Daoy (cell line): ENCODE measurements at regions not wholly inside any gene's neighbourhood (a gene's known extent, or its start where the extent isn't known, plus 50 kb on each side); places are given as distances from the start of the nearest gene placed in this dataset.

Experiments used
- DNase-seq: peaks from one replicate; pipeline ENCODE4 v3.0.0-alpha.2; 2015; ENCODE audit warnings: low read depth

GRCh38 chr14:96727980-96728717, 69.0 kb upstream of the VRK1 start:
- no peak for DNase-seq

GRCh38 chr14:96729889-96730288, 67.3 kb upstream of the VRK1 start:
- no peak for DNase-seq

DNA sequence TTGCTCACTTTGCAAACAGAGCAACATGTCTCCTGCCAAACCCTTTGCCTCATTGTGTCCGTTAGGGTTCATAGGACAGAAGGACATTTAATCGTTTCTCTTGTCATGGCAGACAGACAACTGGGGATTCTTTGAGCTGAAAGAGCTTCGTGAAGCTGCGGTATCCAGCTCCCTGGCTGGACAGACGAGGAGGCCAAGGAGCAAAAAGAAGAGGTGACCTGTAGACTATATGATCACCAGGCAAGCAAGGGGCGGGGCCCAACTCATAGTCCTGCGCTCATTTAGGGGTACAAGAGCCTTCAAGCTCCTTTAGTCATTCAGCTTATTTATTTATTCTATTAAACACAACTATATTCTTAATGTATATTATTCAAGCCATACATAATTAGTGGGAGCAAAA, 66.8 kb upstream of the VRK1 start:
- DNase-seq: no peak

- no peak for DNase-seq
Measured at GRCh38 chr14:96734076-96734622, 63.0 kb upstream of the VRK1 start.

- DNase-seq: peak; percentile 56
Measured at GRCh38 chr14:96735526-96735925, 61.7 kb upstream of the VRK1 start.

GRCh38 chr14:96736439-96736838, 60.7 kb upstream of the VRK1 start:
- DNase-seq: no peak

DNA sequence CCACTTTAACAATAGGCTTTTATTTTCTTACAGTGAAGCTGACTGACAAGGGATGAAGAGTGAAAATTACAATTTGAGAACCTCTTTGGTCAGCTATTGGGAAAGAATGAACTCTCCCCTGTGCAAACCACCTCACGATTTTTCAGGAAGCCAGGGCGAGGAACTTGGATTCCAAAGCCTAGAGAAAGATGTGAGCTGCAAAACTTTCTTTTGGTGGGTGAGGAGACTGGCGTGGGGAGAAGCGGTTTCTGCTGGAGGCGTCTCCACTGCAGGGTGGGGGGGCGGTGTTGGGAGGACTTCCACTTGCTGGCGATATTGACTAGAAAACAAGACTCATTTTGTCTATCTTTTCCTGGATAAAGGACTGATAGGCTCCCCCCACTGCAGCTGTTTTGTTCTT, 59.3 kb upstream of the VRK1 start:
- no peak for DNase-seq

DNA sequence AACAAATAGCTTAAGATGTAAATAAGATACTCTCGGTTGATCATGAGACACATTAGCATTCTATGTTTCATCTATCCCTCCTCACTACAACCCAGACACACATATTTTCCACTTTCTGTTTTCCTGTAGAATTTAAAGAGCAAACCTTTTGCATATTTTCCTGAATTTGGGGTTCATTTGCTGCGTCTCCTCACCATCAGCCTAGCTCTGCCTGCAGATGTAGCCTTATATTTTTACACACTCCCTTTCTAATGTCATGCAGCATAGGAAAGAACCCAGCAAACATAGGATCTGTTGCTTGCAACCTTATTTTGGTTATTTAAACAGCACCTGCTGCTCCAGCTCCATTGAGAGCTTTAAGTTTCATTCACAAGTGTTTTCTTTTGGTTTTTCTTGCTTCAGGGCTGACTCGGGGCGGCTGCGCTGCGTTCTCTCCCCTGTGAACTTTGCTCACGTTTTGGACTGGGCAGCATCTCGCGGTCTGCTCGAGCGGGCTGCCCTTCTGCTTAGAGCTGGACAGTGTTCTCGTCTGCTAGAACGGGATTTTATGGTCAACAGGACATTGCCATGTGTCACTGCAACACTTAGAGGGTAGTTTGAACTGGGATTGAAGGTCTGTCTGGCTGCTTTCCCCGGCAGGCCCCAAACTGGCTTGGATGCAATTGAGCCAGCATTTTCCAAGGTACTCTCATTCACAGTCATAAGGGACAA, 57.8 kb upstream of the VRK1 start:
- DNase-seq: no peak

GRCh38 chr14:96741151-96741977, 55.8 kb upstream of the VRK1 start:
- DNase-seq: peak; percentile 72

- no peak for DNase-seq
Measured at GRCh38 chr14:96744262-96744661, 52.9 kb upstream of the VRK1 start.

GRCh38 chr14:96745500-96746051, 51.6 kb upstream of the VRK1 start:
- no peak for DNase-seq

DNA sequence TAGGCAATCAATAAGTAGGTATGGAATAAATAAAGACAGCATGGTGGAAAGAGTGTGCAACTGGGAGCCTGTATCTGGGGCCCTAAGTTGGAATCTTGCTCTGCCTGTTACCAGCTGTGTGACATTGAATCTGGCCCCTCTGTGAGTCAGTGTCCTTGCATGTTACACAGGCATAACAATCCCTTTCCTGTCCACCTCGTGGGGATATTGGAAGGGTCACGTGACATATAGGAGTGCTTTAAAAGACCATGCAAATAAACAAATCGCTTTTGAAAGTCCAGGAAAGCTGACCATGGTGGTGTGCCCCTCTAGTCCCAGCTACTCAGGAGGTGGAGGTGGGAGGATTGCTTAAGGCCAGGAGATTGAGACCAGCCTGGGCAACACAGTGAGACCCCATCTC, 51.1 kb upstream of the VRK1 start:
- no peak for DNase-seq

GRCh38 chr14:96747006-96747405, 50.2 kb upstream of the VRK1 start:
- no peak for DNase-seq
